GM23338 (cell line): ENCODE measurements at regions not wholly inside any gene's neighbourhood (a gene's known extent, or its start where the extent isn't known, plus 50 kb on each side); places are given as distances from the start of the nearest gene placed in this dataset.

ENCODE experiments used
- ATAC-seq: fragments of 200-7000 bp; cut with Tn5 transposase; 3 replicates; pipeline ENCODE4 v1.9.1; 2020
- DNase-seq: peaks from one replicate; pipeline ENCODE4 v3.0.0-alpha.2; 2015; ENCODE audit warnings: low spot score
- H2AFZ ChIP-seq: fragments of 200-600 bp; sonication (generic); 2 replicates; pipeline ENCODE4 v1.8.0; 2016; ENCODE audit warnings: antibody characterized with exemption, mild to moderate bottlenecking, moderate library complexity
- H3F3A ChIP-seq: fragments of 200-600 bp; sonication (generic); replicated peaks from 2 replicates; pipeline ENCODE4 v1.8.0; 2017; ENCODE audit warnings: antibody characterized with exemption, mixed run types, low read depth
- H3K27ac ChIP-seq: fragments of 200-600 bp; sonication (generic); 2 replicates; pipeline ENCODE4 v1.6.1; 2016; ENCODE audit warnings: low read depth
- H3K27me3 ChIP-seq: fragments of 200-600 bp; sonication (generic); 2 replicates; pipeline ENCODE4 v1.8.0; 2016; ENCODE audit warnings: mild to moderate bottlenecking, mixed run types, moderate library complexity; ENCODE audit not compliant: insufficient read depth
- H3K36me3 ChIP-seq: fragments of 200-600 bp; sonication (generic); 2 replicates; pipeline ENCODE4 v1.8.0; 2016; ENCODE audit warnings: mild to moderate bottlenecking; ENCODE audit not compliant: insufficient read depth
- H3K4me1 ChIP-seq: fragments of 200-600 bp; sonication (generic); 2 replicates; pipeline ENCODE4 v1.8.0; 2016; ENCODE audit warnings: mild to moderate bottlenecking, moderate library complexity; ENCODE audit not compliant: insufficient read depth
- H3K4me2 ChIP-seq: fragments of 200-600 bp; sonication (generic); 2 replicates; pipeline ENCODE4 v1.7.1; 2017; ENCODE audit warnings: mixed run types
- H3K4me3 ChIP-seq: fragments of 200-600 bp; sonication (generic); 2 replicates; pipeline ENCODE4 v1.6.1; 2016; ENCODE audit warnings: mixed run types
- H3K79me2 ChIP-seq: fragments of 200-600 bp; sonication (generic); replicated peaks from 2 replicates; pipeline ENCODE4 v1.8.0; 2017; ENCODE audit warnings: mild to moderate bottlenecking; ENCODE audit not compliant: insufficient read depth
- H3K9me2 ChIP-seq: fragments of 200-600 bp; sonication (generic); 2 replicates; pipeline ENCODE4 v1.8.0; 2017; ENCODE audit not compliant: insufficient read depth
- H4K20me1 ChIP-seq: fragments of 200-600 bp; sonication (generic); replicated peaks from 2 replicates; pipeline ENCODE4 v1.8.0; 2017; ENCODE audit warnings: mild to moderate bottlenecking; ENCODE audit not compliant: insufficient read depth
- H3K27ac Mint-ChIP-seq: 2 replicates; pipeline ENCODE4 v1.8.0; 2020; ENCODE audit warnings: inconsistent platforms, mild to moderate bottlenecking, moderate library complexity, mixed read lengths
- H3K27me3 Mint-ChIP-seq: 3 replicates; pipeline ENCODE4 v1.8.0; 2022; ENCODE audit warnings: low read depth, mild to moderate bottlenecking, moderate library complexity, mixed read lengths, inconsistent platforms; ENCODE audit not compliant: insufficient read depth, poor library complexity
- H3K36me3 Mint-ChIP-seq: 3 replicates; pipeline ENCODE4 v1.8.0; 2021; ENCODE audit warnings: low read depth, mild to moderate bottlenecking, inconsistent platforms, moderate library complexity, mixed read lengths
- H3K4me1 Mint-ChIP-seq: 3 replicates; pipeline ENCODE4 v1.8.0; 2020; ENCODE audit warnings: mild to moderate bottlenecking, inconsistent platforms, mixed read lengths
- H3K4me3 Mint-ChIP-seq: 3 replicates; pipeline ENCODE4 v1.8.0; 2021; ENCODE audit warnings: moderate library complexity, mild to moderate bottlenecking, inconsistent platforms, mixed read lengths
- H3K9me3 Mint-ChIP-seq: 3 replicates; pipeline ENCODE4 v1.8.0; 2020; ENCODE audit warnings: moderate library complexity, mild to moderate bottlenecking, inconsistent platforms, mixed read lengths
- CTCF ChIP-seq, 2 experiments: fragments of 200-600 bp in 1 of 2; sonication (generic) in 1 of 2; conservative IDR thresholded peaks; 2 replicates each; pipeline versions ENCODE4 v1.5.1 to v1.6.1; 2016 to 2017; ENCODE audit warnings: antibody characterized with exemption in 2 of 2, low read depth in 2 of 2, mild to moderate bottlenecking in 2 of 2, moderate library complexity in 1 of 2
- ETS1 ChIP-seq: IDR thresholded peaks from 2 replicates; pipeline ENCODE4 v1.6.1; 2016; ENCODE audit warnings: antibody characterized with exemption
- EZH2phosphoT487 ChIP-seq: fragments of 200-600 bp; sonication (generic); IDR thresholded peaks from one replicate; pipeline ENCODE4 v1.8.1; 2018; ENCODE audit warnings: antibody characterized with exemption; ENCODE audit not compliant: unreplicated experiment
- POLR2AphosphoS5 ChIP-seq: IDR thresholded peaks from 2 replicates; pipeline ENCODE4 v1.6.1; 2016; ENCODE audit warnings: antibody characterized with exemption, low read depth
- REST ChIP-seq: IDR thresholded peaks from one replicate; pipeline ENCODE4 v1.6.1; 2018; ENCODE audit warnings: antibody characterized with exemption; ENCODE audit not compliant: unreplicated experiment
- STAT1 ChIP-seq: IDR thresholded peaks from one replicate; pipeline ENCODE4 v1.6.1; 2016; ENCODE audit warnings: antibody characterized with exemption; ENCODE audit not compliant: unreplicated experiment
- ZNF331 ChIP-seq: fragments of 250-450 bp; sonication (Bioruptor Pico); IDR thresholded peaks from 2 replicates; pipeline ENCODE4 v1.5.0; 2020; ENCODE audit warnings: low read depth, mild to moderate bottlenecking, moderate library complexity

- TF ChIP-seq REST (no peak), STAT1 (no peak), EZH2phosphoT487 (no peak), POLR2AphosphoS5 (no peak), ZNF331 (no peak)
These were observed 61.9 kb upstream of the MEGF10 start (continued) for GRCh38 chr5:127228540-127229184.

- peaks cover 15% of the 10 kb centered on the region for H3K27me3 Mint-ChIP-seq
- Histone ChIP-seq H3K79me2 (no peaks in the 10 kb centered on the region), H2AFZ (peak overlapping the region; percentile 100), H3K36me3 (no peaks in the 10 kb centered on the region), H3K4me3 (peak overlapping the region; percentile 74), H3K9me2 (no peaks in the 10 kb centered on the region), H3K4me1 (peaks cover 13% of the 10 kb centered on the region; the same call in 1 of the 2 replicates), H3K27ac (no peak overlapping the region), H3F3A (no peaks in the 10 kb centered on the region), H3K4me2 (peak overlapping the region; percentile 97), H3K27me3 (peaks cover 30% of the 10 kb centered on the region), H4K20me1 (no peaks in the 10 kb centered on the region)
- peaks cover 14% of the 10 kb centered on the region for H3K4me1 Mint-ChIP-seq
- H3K36me3 Mint-ChIP-seq = peaks cover 3% of the 10 kb centered on the region; the same call in 1 of the 3 replicates
- DNase-seq = peak; percentile 72
- no peak overlapping the region for H3K27ac Mint-ChIP-seq
- peak; percentile 91 for ATAC-seq
- TF ChIP-seq CTCF (conservative IDR thresholded peaks at IDR 0.05; ENCODE audit: low read depth in 2 of 2) = 0 out of 4 replicates have a peak, but pooled peaks of 1 of the 2 experiments have one; percentile 14
- peak; percentile 58 for TF ChIP-seq POLR2AphosphoS5
- no peak for TF ChIP-seq ETS1
- H3K9me3 Mint-ChIP-seq = no peaks in the 10 kb centered on the region; the same call in 2 of the 3 replicates
- H3K4me3 Mint-ChIP-seq = peak overlapping the region; percentile 71
These were observed 61.3 kb upstream of the MEGF10 start for GRCh38 chr5:127229185-127229889.
